HEK293 (cell line): ENCODE measurements at regions not wholly inside any gene's neighbourhood (a gene's known extent, or its start where the extent isn't known, plus 50 kb on each side); places are given as distances from the start of the nearest gene placed in this dataset.
"Not testable (repeated sequence)": the region's sequence is repeated elsewhere in the genome, so short reads cannot be mapped to it uniquely, and the experiment has no call there.

Experiments
- CTCF ChIA-PET: fragments of 350-600 bp; formaldehyde crosslinking; extraction: SDS; loops from one replicate; lab custom pipeline; 2021; ENCODE audit warnings: antibody characterized with exemption; lab: Yijun Ruan, JAX
- POLR2A ChIA-PET: fragments of 300-600 bp; formaldehyde crosslinking; extraction: SDS; loops from one replicate; lab custom pipeline; 2020; ENCODE audit warnings: antibody characterized with exemption, inconsistent platforms; lab: Yijun Ruan, JAX
- H3K27ac ChIP-seq: fragments of 200-500 bp; sonication (Bioruptor generic); 2 replicates; pipeline ENCODE4 v1.5.1; 2014; ENCODE audit warnings: low read depth, low read length, control low read depth, inconsistent platforms; ENCODE audit errors: extremely low read depth
- H3K36me3 ChIP-seq, 2 experiments: fragments of 200-500 bp in 1 of 2; sonication (Bioruptor generic) in 1 of 2; 1 replicate in 1 of 2; 2 replicates in 1 of 2; pipeline ENCODE4 v1.5.1; 2014 to 2017; ENCODE audit warnings: inconsistent platforms in 2 of 2, low read length in 2 of 2; ENCODE audit not compliant: control insufficient read depth in 2 of 2, insufficient read depth in 1 of 2
- H3K4me1 ChIP-seq: fragments of 200-500 bp; sonication (Bioruptor generic); 2 replicates; pipeline ENCODE4 v1.5.1; 2014; ENCODE audit warnings: mild to moderate bottlenecking, low read length, inconsistent platforms; ENCODE audit not compliant: control insufficient read depth, insufficient read depth
- H3K4me3 ChIP-seq: 2 replicates; pipeline ENCODE4 v1.5.1; 2011; ENCODE audit warnings: low read depth, mild to moderate bottlenecking, control low read depth, low read length, moderate library complexity
- H3K9me3 ChIP-seq: fragments of 200-500 bp; sonication (Bioruptor generic); 2 replicates; pipeline ENCODE4 v1.5.1; 2014; ENCODE audit warnings: low read depth, low read length, inconsistent platforms; ENCODE audit not compliant: control insufficient read depth, insufficient read depth
- KLF10 ChIP-seq: fragments of 450-650 bp; IDR thresholded peaks from 2 replicates; pipeline ENCODE4 v1.5.1; 2018; ENCODE audit warnings: missing biosample characterization, mild to moderate bottlenecking, missing genetic modification characterization
- MYNN ChIP-seq: fragments of 450-650 bp; formaldehyde crosslinking; IDR thresholded peaks from 2 replicates; pipeline ENCODE4 v1.5.1; 2016; ENCODE audit warnings: missing biosample characterization, missing genetic modification characterization, borderline replicate concordance
- SETDB1 ChIP-seq: IDR thresholded peaks from one replicate; pipeline ENCODE4 v1.6.1; 2017; ENCODE audit warnings: mild to moderate bottlenecking, low read length, moderate library complexity, mixed read lengths; ENCODE audit not compliant: insufficient read length
- TRIM28 ChIP-seq: IDR thresholded peaks from 2 replicates; pipeline ENCODE4 v1.6.1; 2011; ENCODE audit warnings: low read length, control low read depth, borderline replicate concordance
- WT1 ChIP-seq: fragments of 450-650 bp; formaldehyde crosslinking; IDR thresholded peaks from 2 replicates; pipeline ENCODE4 v1.5.1; 2016; ENCODE audit warnings: missing biosample characterization, missing genetic modification characterization
- YY2 ChIP-seq: fragments of 450-650 bp; formaldehyde crosslinking; IDR thresholded peaks from 2 replicates; pipeline ENCODE4 v1.5.1; 2016; ENCODE audit warnings: missing biosample characterization, missing genetic modification characterization
- ZBTB6 ChIP-seq: fragments of 450-650 bp; formaldehyde crosslinking; IDR thresholded peaks from 2 replicates; pipeline ENCODE4 v1.5.1; 2017; ENCODE audit warnings: missing biosample characterization, missing genetic modification characterization
- ZFP3 ChIP-seq: fragments of 450-650 bp; formaldehyde crosslinking; IDR thresholded peaks from 2 replicates; pipeline ENCODE4 v1.5.1; 2016; ENCODE audit warnings: low read depth, missing biosample characterization, missing genetic modification characterization
- ZNF132 ChIP-seq: fragments of 450-650 bp; formaldehyde crosslinking; IDR thresholded peaks from 2 replicates; pipeline ENCODE4 v1.5.1; 2017; ENCODE audit warnings: missing biosample characterization, missing genetic modification characterization, borderline replicate concordance
- ZNF148 ChIP-seq: fragments of 450-650 bp; formaldehyde crosslinking; IDR thresholded peaks from 2 replicates; pipeline ENCODE4 v1.5.0; 2017; ENCODE audit warnings: missing biosample characterization, missing genetic modification characterization, borderline replicate concordance
- ZNF202 ChIP-seq: fragments of 450-650 bp; formaldehyde crosslinking; IDR thresholded peaks from 2 replicates; pipeline ENCODE4 v1.5.1; 2016; ENCODE audit warnings: missing biosample characterization, missing genetic modification characterization, borderline replicate concordance
- ZNF280D ChIP-seq: fragments of 450-650 bp; formaldehyde crosslinking; IDR thresholded peaks from 2 replicates; pipeline ENCODE4 v1.5.1; 2016; ENCODE audit warnings: missing biosample characterization, missing genetic modification characterization
- ZNF324 ChIP-seq: fragments of 450-650 bp; formaldehyde crosslinking; IDR thresholded peaks from 2 replicates; pipeline ENCODE4 v1.5.1; 2016; ENCODE audit warnings: missing biosample characterization, missing genetic modification characterization
- ZNF350 ChIP-seq: fragments of 450-650 bp; formaldehyde crosslinking; IDR thresholded peaks from 2 replicates; pipeline ENCODE4 v1.5.0; 2017; ENCODE audit warnings: missing biosample characterization, mild to moderate bottlenecking, missing genetic modification characterization
- ZNF529 ChIP-seq: fragments of 450-650 bp; formaldehyde crosslinking; IDR thresholded peaks from 2 replicates; pipeline ENCODE4 v1.5.1; 2017; ENCODE audit warnings: missing genetic modification characterization, missing biosample characterization; ENCODE audit not compliant: insufficient replicate concordance
- ZNF626 ChIP-seq: fragments of 450-650 bp; sonication (Bioruptor Pico); formaldehyde crosslinking; IDR thresholded peaks from 2 replicates; pipeline ENCODE4 v1.5.1; 2018; ENCODE audit warnings: missing biosample characterization, missing genetic modification characterization, inconsistent platforms
- ZNF645 ChIP-seq: fragments of 450-650 bp; formaldehyde crosslinking; IDR thresholded peaks from 2 replicates; pipeline ENCODE4; 2016; ENCODE audit warnings: missing biosample characterization, missing genetic modification characterization
- ZNF677 ChIP-seq: fragments of 450-650 bp; IDR thresholded peaks from 2 replicates; pipeline ENCODE4 v1.5.0; 2018; ENCODE audit warnings: missing biosample characterization, mild to moderate bottlenecking, missing genetic modification characterization, moderate library complexity

- TF ChIP-seq ZNF132 (no peak), SETDB1 (peak; percentile 92), ZNF529 (tag by site-specific recombination) (peak; percentile 59), TRIM28 (0 out of 2 replicates have a peak, but pooled peaks have one; percentile 61)
- TF ChIP-seq, all 188 proteins: peak for 3
- CTCF ChIA-PET = no interaction called here
- H3K27ac ChIP-seq = no peak overlapping the region
- H3K36me3 ChIP-seq = no peaks in the 10 kb centered on the region
- no peaks in the 10 kb centered on the region for H3K4me1 ChIP-seq
- no peaks in the 10 kb centered on the region for H3K9me3 ChIP-seq
- POLR2A ChIA-PET = no interaction called here
- no peak overlapping the region for H3K4me3 ChIP-seq
These were observed 197.5 kb upstream of the FN1 start for GRCh38 chr2:215633360-215633759.

- Histone ChIP-seq H3K9me3 (no peaks in the 10 kb centered on the region), H3K4me1 (no peaks in the 10 kb centered on the region), H3K27ac (no peak overlapping the region), H3K36me3 (no peaks in the 10 kb centered on the region), H3K4me3 (no peak overlapping the region)
- no peak for TF ChIP-seq WT1 (tag by site-specific recombination)
- TF ChIP-seq ZNF280D (tag by site-specific recombination) = no peak
- TF ChIP-seq ZFP3 = no peak
- no peak for TF ChIP-seq ZNF132
- TF ChIP-seq ZNF626 = no peak
- no peak for TF ChIP-seq ZBTB6 (tag by site-specific recombination)
- no peak for TF ChIP-seq ZNF202 (tag by site-specific recombination)
- TF ChIP-seq YY2 = no peak
- TF ChIP-seq ZNF677 = no peak
- TF ChIP-seq ZNF645 (tag by site-specific recombination) = no peak
- no peak for TF ChIP-seq KLF10
- TF ChIP-seq ZNF350 (tag by site-specific recombination) = no peak
- no peak for TF ChIP-seq ZNF148 (tag by site-specific recombination)
- TF ChIP-seq MYNN (tag by site-specific recombination) = no peak
- no peak for TF ChIP-seq ZNF324
- POLR2A ChIA-PET = no interaction called here
- CTCF ChIA-PET = no interaction called here
These were observed 195.8 kb upstream of the FN1 start for GRCh38 chr2:215631696-215632095.

- H3K4me3 ChIP-seq, H3K4me1 ChIP-seq, POLR2A ChIA-PET, H3K36me3 ChIP-seq, H3K9me3 ChIP-seq, H3K27ac ChIP-seq: not testable (repeated sequence)
- CTCF ChIA-PET = interaction anchor here (0.6 kb wide), 1 partner anchor 234 kb away, joined by 4 read pairs; no protein-coding TSS in a partner anchor
These were observed 194.9 kb upstream of the FN1 start for GRCh38 chr2:215630796-215631195.
